ENCODE measurements at regions not wholly inside any gene's neighbourhood (a gene's known extent, or its start where the extent isn't known, plus 50 kb on each side); places are given as distances from the start of the nearest gene placed in this dataset.
"Not testable (repeated sequence)": the region's sequence is repeated elsewhere in the genome, so short reads cannot be mapped to it uniquely, and the experiment has no call there.

GRCh38 chr10:38209332-38209731 is 115.2 kb downstream of the ZNF37A start:
- Histone ChIP-seq H2AFZ (ENCODE audit: low read depth, low read length) (no peak overlapping the region), H3K4me3 (ENCODE audit: low read length) (no peak overlapping the region), H3K36me3 (ENCODE audit: insufficient read depth, low read length) (no peaks in the 10 kb centered on the region), H3K9me3 (ENCODE audit: low read length) (peaks cover 2% of the 10 kb centered on the region), H3K4me1 (ENCODE audit: insufficient read depth, low read length) (no peaks in the 10 kb centered on the region), H3K27me3 (ENCODE audit: insufficient read depth, low read length) (no peaks in the 10 kb centered on the region)

GRCh38 chr10:38209748-38210147 is 115.6 kb downstream of the ZNF37A start:
- not testable (repeated sequence) for H3K36me3 ChIP-seq (ENCODE audit: insufficient read depth, low read length); H3K4me3 ChIP-seq (ENCODE audit: low read length); H3K4me1 ChIP-seq (ENCODE audit: insufficient read depth, low read length); H3K9me3 ChIP-seq (ENCODE audit: low read length); H3K27me3 ChIP-seq (ENCODE audit: insufficient read depth, low read length); H2AFZ ChIP-seq (ENCODE audit: low read depth, low read length)

GRCh38 chr10:38212460-38212859 is 118.3 kb downstream of the ZNF37A start:
- Histone ChIP-seq H3K4me1 (ENCODE audit: insufficient read depth, low read length) (no peaks in the 10 kb centered on the region), H2AFZ (ENCODE audit: low read depth, low read length) (no peak overlapping the region)

GRCh38 chr10:38226385-38226784 is 132.2 kb downstream of the ZNF37A start:
- no peaks in the 10 kb centered on the region for H3K4me1 ChIP-seq (ENCODE audit: insufficient read depth, low read length)
- H3K4me3 ChIP-seq (ENCODE audit: low read length), result no peak overlapping the region
- H3K9me3 ChIP-seq (ENCODE audit: low read length), result no peaks in the 10 kb centered on the region
- H2AFZ ChIP-seq (ENCODE audit: low read depth, low read length), result no peak overlapping the region
- H3K27me3 ChIP-seq (ENCODE audit: insufficient read depth, low read length), result no peaks in the 10 kb centered on the region
- H3K36me3 ChIP-seq (ENCODE audit: insufficient read depth, low read length), result no peaks in the 10 kb centered on the region

More at GRCh38 chr10:38212460-38212859, 118.3 kb downstream of the ZNF37A start:
- Histone ChIP-seq H3K36me3 (ENCODE audit: insufficient read depth, low read length) (no peaks in the 10 kb centered on the region), H3K27me3 (ENCODE audit: insufficient read depth, low read length) (no peaks in the 10 kb centered on the region), H3K4me3 (ENCODE audit: low read length) (no peak overlapping the region), H3K9me3 (ENCODE audit: low read length) (no peaks in the 10 kb centered on the region)

- no peaks in the 10 kb centered on the region for H3K4me1 ChIP-seq (ENCODE audit: insufficient read depth, low read length)
- H3K9me3 ChIP-seq (ENCODE audit: low read length), result no peaks in the 10 kb centered on the region
- no peak overlapping the region for H2AFZ ChIP-seq (ENCODE audit: low read depth, low read length)
- H3K27me3 ChIP-seq (ENCODE audit: insufficient read depth, low read length), result no peaks in the 10 kb centered on the region
- H3K36me3 ChIP-seq (ENCODE audit: insufficient read depth, low read length), result no peaks in the 10 kb centered on the region
- no peak overlapping the region for H3K4me3 ChIP-seq (ENCODE audit: low read length)
Observed at GRCh38 chr10:38228394-38228793, 134.3 kb downstream of the ZNF37A start.

- not testable (repeated sequence) for H3K27me3 ChIP-seq (ENCODE audit: insufficient read depth, low read length); H3K4me1 ChIP-seq (ENCODE audit: insufficient read depth, low read length); H3K9me3 ChIP-seq (ENCODE audit: low read length); H3K4me3 ChIP-seq (ENCODE audit: low read length); H2AFZ ChIP-seq (ENCODE audit: low read depth, low read length); H3K36me3 ChIP-seq (ENCODE audit: insufficient read depth, low read length)
Observed at GRCh38 chr10:38238479-38238878, 144.3 kb downstream of the ZNF37A start.

- H2AFZ ChIP-seq (ENCODE audit: low read depth, low read length); H3K9me3 ChIP-seq (ENCODE audit: low read length); H3K4me1 ChIP-seq (ENCODE audit: insufficient read depth, low read length); H3K4me3 ChIP-seq (ENCODE audit: low read length); H3K36me3 ChIP-seq (ENCODE audit: insufficient read depth, low read length); H3K27me3 ChIP-seq (ENCODE audit: insufficient read depth, low read length): not testable (repeated sequence)
Observed at GRCh38 chr10:38242061-38242649, 148.0 kb downstream of the ZNF37A start.

- not testable (repeated sequence) for H2AFZ ChIP-seq (ENCODE audit: low read depth, low read length); H3K4me3 ChIP-seq (ENCODE audit: low read length); H3K9me3 ChIP-seq (ENCODE audit: low read length)
Observed at GRCh38 chr10:38248113-38248512, 154.0 kb downstream of the ZNF37A start.

GRCh38 chr10:38252551-38252950 is 158.4 kb downstream of the ZNF37A start:
- not testable (repeated sequence) for H3K4me1 ChIP-seq (ENCODE audit: insufficient read depth, low read length); H3K4me3 ChIP-seq (ENCODE audit: low read length); H2AFZ ChIP-seq (ENCODE audit: low read depth, low read length); H3K36me3 ChIP-seq (ENCODE audit: insufficient read depth, low read length); H3K27me3 ChIP-seq (ENCODE audit: insufficient read depth, low read length); H3K9me3 ChIP-seq (ENCODE audit: low read length)

More at GRCh38 chr10:38248113-38248512, 154.0 kb downstream of the ZNF37A start:
- H3K4me1 ChIP-seq (ENCODE audit: insufficient read depth, low read length); H3K36me3 ChIP-seq (ENCODE audit: insufficient read depth, low read length); H3K27me3 ChIP-seq (ENCODE audit: insufficient read depth, low read length): not testable (repeated sequence)

GRCh38 chr10:38267555-38267954 is 173.4 kb downstream of the ZNF37A start:
- not testable (repeated sequence) for H3K36me3 ChIP-seq (ENCODE audit: insufficient read depth, low read length); H3K9me3 ChIP-seq (ENCODE audit: low read length); H3K4me3 ChIP-seq (ENCODE audit: low read length); H3K27me3 ChIP-seq (ENCODE audit: insufficient read depth, low read length); H2AFZ ChIP-seq (ENCODE audit: low read depth, low read length); H3K4me1 ChIP-seq (ENCODE audit: insufficient read depth, low read length)

- not testable (repeated sequence) for H3K4me1 ChIP-seq (ENCODE audit: insufficient read depth, low read length); H3K4me3 ChIP-seq (ENCODE audit: low read length); H3K27me3 ChIP-seq (ENCODE audit: insufficient read depth, low read length); H2AFZ ChIP-seq (ENCODE audit: low read depth, low read length); H3K9me3 ChIP-seq (ENCODE audit: low read length); H3K36me3 ChIP-seq (ENCODE audit: insufficient read depth, low read length)
Observed at GRCh38 chr10:38271031-38271430, 176.9 kb downstream of the ZNF37A start.

- H2AFZ ChIP-seq (ENCODE audit: low read depth, low read length); H3K9me3 ChIP-seq (ENCODE audit: low read length); H3K27me3 ChIP-seq (ENCODE audit: insufficient read depth, low read length); H3K36me3 ChIP-seq (ENCODE audit: insufficient read depth, low read length); H3K4me1 ChIP-seq (ENCODE audit: insufficient read depth, low read length); H3K4me3 ChIP-seq (ENCODE audit: low read length): not testable (repeated sequence)
Observed at GRCh38 chr10:38274879-38275278, 180.7 kb downstream of the ZNF37A start.

- H3K4me1 ChIP-seq (ENCODE audit: insufficient read depth, low read length); H3K4me3 ChIP-seq (ENCODE audit: low read length); H3K27me3 ChIP-seq (ENCODE audit: insufficient read depth, low read length); H3K36me3 ChIP-seq (ENCODE audit: insufficient read depth, low read length); H3K9me3 ChIP-seq (ENCODE audit: low read length); H2AFZ ChIP-seq (ENCODE audit: low read depth, low read length): not testable (repeated sequence)
Observed at GRCh38 chr10:38292560-38292959, 198.4 kb downstream of the ZNF37A start.

GRCh38 chr10:38310111-38310510 is 216.0 kb downstream of the ZNF37A start:
- not testable (repeated sequence) for H3K36me3 ChIP-seq (ENCODE audit: insufficient read depth, low read length); H3K27me3 ChIP-seq (ENCODE audit: insufficient read depth, low read length); H2AFZ ChIP-seq (ENCODE audit: low read depth, low read length); H3K4me1 ChIP-seq (ENCODE audit: insufficient read depth, low read length); H3K9me3 ChIP-seq (ENCODE audit: low read length); H3K4me3 ChIP-seq (ENCODE audit: low read length)

Measured in neuron (in vitro differentiated cells).